Panc1 (cell line): ENCODE measurements at regions not wholly inside any gene's neighbourhood (a gene's known extent, or its start where the extent isn't known, plus 50 kb on each side); places are given as distances from the start of the nearest gene placed in this dataset.
"Not testable (repeated sequence)": the region's sequence is repeated elsewhere in the genome, so short reads cannot be mapped to it uniquely, and the experiment has no call there.

Experiments used
- ATAC-seq: fragments of 200-7000 bp; cut with Tn5 transposase; 2 replicates; pipeline ENCODE4 v1.9.1; 2020; ENCODE audit warnings: mild to moderate bottlenecking, moderate library complexity
- BruUV-seq: library from RNA; stranded (reverse); fragments of 400-500 nt; replicated peaks from 2 replicates; lab custom pipeline; 2021; lab: Mats Ljungman, UMichigan
- CTCF ChIA-PET: fragments of 300-600 bp; sonication (Branson Sonifier 250); formaldehyde crosslinking; loops from one replicate; lab custom pipeline; 2022; ENCODE audit warnings: antibody characterized with exemption; lab: Charles Lee
- POLR2A ChIA-PET: fragments of 300-600 bp; sonication (Branson Sonifier 250); formaldehyde crosslinking; loops from one replicate; lab custom pipeline; 2022; ENCODE audit warnings: antibody characterized with exemption; lab: Charles Lee
- DNase-seq: peaks from one replicate; pipeline ENCODE4 v3.0.0-alpha.2; 2010; ENCODE audit warnings: low read depth, low spot score
- H3K27ac ChIP-seq: 2 replicates; pipeline ENCODE4 v1.5.1; 2011; ENCODE audit warnings: mild to moderate bottlenecking, low read length, inconsistent platforms
- H3K27me3 ChIP-seq: fragments of 200-500 bp; sonication (Bioruptor generic); 2 replicates; pipeline ENCODE4 v1.6.0; 2014; ENCODE audit warnings: low read length, inconsistent platforms; ENCODE audit not compliant: control insufficient read depth, insufficient read depth
- H3K36me3 ChIP-seq: fragments of 200-500 bp; sonication (Bioruptor generic); 2 replicates; pipeline ENCODE4 v1.5.1; 2014; ENCODE audit warnings: inconsistent platforms, mild to moderate bottlenecking, low read length, moderate library complexity; ENCODE audit not compliant: control insufficient read depth, insufficient read depth
- H3K4me1 ChIP-seq: 2 replicates; pipeline ENCODE4 v1.5.1; 2011; ENCODE audit warnings: inconsistent platforms, mild to moderate bottlenecking, low read length, moderate library complexity; ENCODE audit not compliant: control insufficient read depth, insufficient read depth
- H3K4me3 ChIP-seq, 2 experiments: 2 replicates each; pipeline ENCODE4 v1.5.1; 2011 to 2012; ENCODE audit warnings: low read depth in 2 of 2, low read length in 2 of 2, mild to moderate bottlenecking in 2 of 2, inconsistent platforms in 1 of 2, moderate library complexity in 1 of 2
- H3K9me3 ChIP-seq: fragments of 200-500 bp; sonication (Bioruptor generic); 2 replicates; pipeline ENCODE4 v1.5.1; 2014; ENCODE audit warnings: low read depth, mild to moderate bottlenecking, inconsistent platforms, low read length, moderate library complexity; ENCODE audit not compliant: control insufficient read depth, insufficient read depth
- POLR2AphosphoS5 ChIP-seq: IDR thresholded peaks from 2 replicates; pipeline ENCODE4 v1.6.1; 2012; ENCODE audit warnings: mild to moderate bottlenecking, low read depth, low read length, moderate library complexity
- SIN3A ChIP-seq: IDR thresholded peaks from 2 replicates; pipeline ENCODE4 v1.6.1; 2012; ENCODE audit warnings: low read depth, mild to moderate bottlenecking, low read length, moderate library complexity, borderline replicate concordance; ENCODE audit not compliant: insufficient read depth
- TCF7L2 ChIP-seq: IDR thresholded peaks from 2 replicates; pipeline ENCODE4 v1.6.1; 2011; ENCODE audit warnings: mild to moderate bottlenecking, low read depth, low read length, inconsistent platforms
- in situ Hi-C: cut with HindIII; loops from 2 replicates; pipeline ENCODE4 v1.10.0; 2016; ENCODE audit warnings: low sequenced_read_pairs, low pct_unique_long_range_greater_than_20kb
- intact Hi-C: fragments of 100-400 bp; cut with micrococcal nuclease; formaldehyde crosslinking; loops from one replicate; pipeline ENCODE4 v1.10.0; 2022; ENCODE audit not compliant: unreplicated experiment
- TF ChIP-seq, protein P1 (sequence below): fragments of 450-650 bp; IDR thresholded peaks from 2 replicates; pipeline ENCODE4 v1.5.1; 2017; ENCODE audit warnings: mild to moderate bottlenecking
- TF ChIP-seq, protein P2 (sequence below), 2 experiments: IDR thresholded peaks; 2 replicates each; pipeline ENCODE4 v1.6.1; 2011 to 2012; ENCODE audit warnings: low read depth in 2 of 2, control low read depth in 1 of 2, low read length in 1 of 2, mild to moderate bottlenecking in 1 of 2, moderate library complexity in 1 of 2; ENCODE audit not compliant: insufficient read depth in 1 of 2

DNA sequence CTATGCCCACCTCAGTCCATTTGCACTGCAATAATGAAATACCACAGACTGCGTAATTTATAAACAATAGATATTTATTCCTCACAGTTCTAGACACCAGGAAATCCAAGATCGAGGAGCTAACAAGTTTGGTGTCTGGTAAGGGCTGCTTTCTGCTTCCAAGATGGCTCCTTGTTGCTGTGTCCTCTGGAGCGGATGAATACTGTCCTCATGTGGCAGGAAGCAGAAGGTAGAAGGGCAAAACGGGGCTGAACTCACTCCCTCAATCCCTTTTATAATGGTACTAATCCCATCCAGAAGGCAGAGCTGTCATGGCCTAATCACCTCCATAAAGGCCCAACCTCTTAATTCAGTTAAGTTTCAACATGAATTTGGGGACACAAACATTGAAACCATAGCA, 75.3 kb downstream of the P2RY1 start:
- in situ Hi-C loops: no loop called here
- Histone ChIP-seq H3K4me3 (no peak overlapping the region), H3K9me3 (no peaks in the 10 kb centered on the region), H3K4me1 (no peaks in the 10 kb centered on the region), H3K36me3 (no peaks in the 10 kb centered on the region), H3K27me3 (no peaks in the 10 kb centered on the region), H3K27ac (no peak overlapping the region)
- no TSS peak for BruUV-seq
- ChIA-PET POLR2A (no interaction called here), CTCF (no interaction called here)
- TF ChIP-seq TCF7L2: no peak
- TF ChIP-seq, protein P1, sequence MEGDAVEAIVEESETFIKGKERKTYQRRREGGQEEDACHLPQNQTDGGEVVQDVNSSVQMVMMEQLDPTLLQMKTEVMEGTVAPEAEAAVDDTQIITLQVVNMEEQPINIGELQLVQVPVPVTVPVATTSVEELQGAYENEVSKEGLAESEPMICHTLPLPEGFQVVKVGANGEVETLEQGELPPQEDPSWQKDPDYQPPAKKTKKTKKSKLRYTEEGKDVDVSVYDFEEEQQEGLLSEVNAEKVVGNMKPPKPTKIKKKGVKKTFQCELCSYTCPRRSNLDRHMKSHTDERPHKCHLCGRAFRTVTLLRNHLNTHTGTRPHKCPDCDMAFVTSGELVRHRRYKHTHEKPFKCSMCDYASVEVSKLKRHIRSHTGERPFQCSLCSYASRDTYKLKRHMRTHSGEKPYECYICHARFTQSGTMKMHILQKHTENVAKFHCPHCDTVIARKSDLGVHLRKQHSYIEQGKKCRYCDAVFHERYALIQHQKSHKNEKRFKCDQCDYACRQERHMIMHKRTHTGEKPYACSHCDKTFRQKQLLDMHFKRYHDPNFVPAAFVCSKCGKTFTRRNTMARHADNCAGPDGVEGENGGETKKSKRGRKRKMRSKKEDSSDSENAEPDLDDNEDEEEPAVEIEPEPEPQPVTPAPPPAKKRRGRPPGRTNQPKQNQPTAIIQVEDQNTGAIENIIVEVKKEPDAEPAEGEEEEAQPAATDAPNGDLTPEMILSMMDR: peak; percentile 32
- no peak for TF ChIP-seq POLR2AphosphoS5
- ATAC-seq (no peak), DNase-seq (no peak)
- intact Hi-C loops: no loop called here

DNA sequence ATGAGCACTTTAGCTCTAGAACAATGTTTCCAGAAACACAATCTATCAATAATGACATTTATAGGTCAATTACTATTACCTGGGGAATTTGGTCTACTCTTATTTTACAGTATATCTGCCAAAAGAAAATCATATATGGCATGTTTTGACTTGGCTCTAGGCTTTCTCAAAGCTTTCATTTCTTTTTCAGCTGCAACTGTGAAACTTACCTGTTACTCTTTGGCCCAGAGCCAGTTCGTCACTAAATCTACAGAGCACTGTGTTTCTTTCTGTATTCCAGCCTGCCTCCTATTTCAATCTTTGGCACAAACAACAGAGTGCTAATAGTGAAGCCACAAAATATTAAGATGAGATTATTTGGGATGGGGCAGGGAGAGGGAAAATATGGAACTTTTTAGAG, 76.0 kb downstream of the P2RY1 start:
- in situ Hi-C loops (no loop called here), intact Hi-C loops (no loop called here)
- ChIA-PET POLR2A (no interaction called here), CTCF (no interaction called here)
- no peak for DNase-seq
- Histone ChIP-seq H3K27me3 (no peaks in the 10 kb centered on the region), H3K36me3 (no peaks in the 10 kb centered on the region), H3K4me3 (no peak overlapping the region), H3K27ac (no peak overlapping the region), H3K9me3 (no peaks in the 10 kb centered on the region), H3K4me1 (no peaks in the 10 kb centered on the region)
- TF ChIP-seq SIN3A (no peak), TCF7L2 (no peak)
- TF ChIP-seq, protein P1: no peak
- BruUV-seq: no TSS peak
- no peak for ATAC-seq

DNA sequence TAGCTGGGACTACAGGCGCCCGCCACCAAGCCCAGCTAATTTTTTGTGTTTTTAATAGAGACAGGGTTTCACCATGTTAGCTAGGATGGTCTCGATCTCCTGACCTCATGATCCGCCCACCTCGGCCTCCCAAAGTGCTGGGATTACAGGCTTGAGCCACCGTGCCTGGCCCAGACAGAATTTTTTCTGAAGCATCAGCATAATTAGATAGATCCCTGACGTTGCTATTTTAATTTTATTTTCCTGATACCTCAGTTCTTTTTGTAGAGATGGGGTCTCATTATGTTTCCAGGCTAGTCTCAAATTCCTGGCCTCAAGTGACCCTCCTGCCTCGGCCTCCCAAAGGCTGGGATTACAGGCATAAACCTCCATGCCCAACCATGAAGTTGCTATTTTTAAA, 79.8 kb downstream of the P2RY1 start:
- H3K27me3 ChIP-seq, H3K9me3 ChIP-seq, in situ Hi-C loops, POLR2A ChIA-PET, DNase-seq, H3K4me1 ChIP-seq, BruUV-seq, H3K4me3 ChIP-seq, H3K36me3 ChIP-seq, CTCF ChIA-PET, ATAC-seq, intact Hi-C loops, H3K27ac ChIP-seq: not testable (repeated sequence)

DNA sequence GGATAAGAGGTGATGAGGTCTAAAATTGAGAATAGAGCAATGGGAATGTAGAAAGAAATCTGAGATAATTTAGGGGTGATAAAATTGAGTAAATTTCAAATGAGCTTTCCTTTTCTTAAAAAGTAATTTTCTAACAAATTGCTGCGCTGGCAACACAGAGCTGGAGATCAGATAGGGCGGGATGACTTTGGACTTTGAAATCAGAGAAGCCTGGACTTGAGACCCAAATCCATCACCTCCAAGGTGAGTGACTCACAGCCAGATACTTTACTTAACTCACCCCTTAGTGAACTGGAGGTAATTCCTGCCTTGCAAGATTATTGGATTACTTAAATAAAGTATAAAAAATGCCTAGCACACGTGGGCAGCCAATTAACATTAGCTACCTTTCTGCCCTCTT, 80.8 kb downstream of the P2RY1 start:
- no peak for TF ChIP-seq TCF7L2
- TF ChIP-seq, protein P1: no peak
- no peak for TF ChIP-seq SIN3A
- TF ChIP-seq, protein P2, sequence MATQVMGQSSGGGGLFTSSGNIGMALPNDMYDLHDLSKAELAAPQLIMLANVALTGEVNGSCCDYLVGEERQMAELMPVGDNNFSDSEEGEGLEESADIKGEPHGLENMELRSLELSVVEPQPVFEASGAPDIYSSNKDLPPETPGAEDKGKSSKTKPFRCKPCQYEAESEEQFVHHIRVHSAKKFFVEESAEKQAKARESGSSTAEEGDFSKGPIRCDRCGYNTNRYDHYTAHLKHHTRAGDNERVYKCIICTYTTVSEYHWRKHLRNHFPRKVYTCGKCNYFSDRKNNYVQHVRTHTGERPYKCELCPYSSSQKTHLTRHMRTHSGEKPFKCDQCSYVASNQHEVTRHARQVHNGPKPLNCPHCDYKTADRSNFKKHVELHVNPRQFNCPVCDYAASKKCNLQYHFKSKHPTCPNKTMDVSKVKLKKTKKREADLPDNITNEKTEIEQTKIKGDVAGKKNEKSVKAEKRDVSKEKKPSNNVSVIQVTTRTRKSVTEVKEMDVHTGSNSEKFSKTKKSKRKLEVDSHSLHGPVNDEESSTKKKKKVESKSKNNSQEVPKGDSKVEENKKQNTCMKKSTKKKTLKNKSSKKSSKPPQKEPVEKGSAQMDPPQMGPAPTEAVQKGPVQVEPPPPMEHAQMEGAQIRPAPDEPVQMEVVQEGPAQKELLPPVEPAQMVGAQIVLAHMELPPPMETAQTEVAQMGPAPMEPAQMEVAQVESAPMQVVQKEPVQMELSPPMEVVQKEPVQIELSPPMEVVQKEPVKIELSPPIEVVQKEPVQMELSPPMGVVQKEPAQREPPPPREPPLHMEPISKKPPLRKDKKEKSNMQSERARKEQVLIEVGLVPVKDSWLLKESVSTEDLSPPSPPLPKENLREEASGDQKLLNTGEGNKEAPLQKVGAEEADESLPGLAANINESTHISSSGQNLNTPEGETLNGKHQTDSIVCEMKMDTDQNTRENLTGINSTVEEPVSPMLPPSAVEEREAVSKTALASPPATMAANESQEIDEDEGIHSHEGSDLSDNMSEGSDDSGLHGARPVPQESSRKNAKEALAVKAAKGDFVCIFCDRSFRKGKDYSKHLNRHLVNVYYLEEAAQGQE (IDR thresholded peaks at IDR 0.05; ENCODE audit: insufficient read depth in 1 of 2, low read depth in 2 of 2, low read length in 1 of 2): no peak
- TF ChIP-seq POLR2AphosphoS5: no peak
- intact Hi-C loops: no loop called here
- DNase-seq (no peak), ATAC-seq (no peak)
- H3K27ac ChIP-seq: no peak overlapping the region
- no peaks in the 10 kb centered on the region for H3K4me1 ChIP-seq
- ChIA-PET CTCF (no interaction called here), POLR2A (interaction anchor here (0.7 kb wide), 1 partner anchor 9 kb away, joined by 3 read pairs; no protein-coding TSS in a partner anchor)
- no peaks in the 10 kb centered on the region for H3K9me3 ChIP-seq
- in situ Hi-C loops: no loop called here
- no peaks in the 10 kb centered on the region for H3K36me3 ChIP-seq
- no TSS peak for BruUV-seq
- H3K4me3 ChIP-seq: no peak overlapping the region
- no peaks in the 10 kb centered on the region for H3K27me3 ChIP-seq
